Left ventricle myocardium inferior (tissue), 1 donor: ENCODE measurements at regions not wholly inside any gene's neighbourhood (a gene's known extent, or its start where the extent isn't known, plus 50 kb on each side); places are given as distances from the start of the nearest gene placed in this dataset.

Experiments used
- DNase-seq: peaks from one replicate; pipeline ENCODE4 v3.0.0-alpha.2; 2020
- H3K27ac ChIP-seq: fragments of 200-600 bp; replicated peaks from 2 replicates; pipeline ENCODE4 v1.8.0; 2021
- H3K27me3 ChIP-seq: fragments of 200-600 bp; 2 replicates; pipeline ENCODE4 v1.8.0; 2021; ENCODE audit warnings: low read depth
- H3K36me3 ChIP-seq: fragments of 200-600 bp; 2 replicates; pipeline ENCODE4 v1.8.0; 2021
- H3K4me1 ChIP-seq: fragments of 200-600 bp; 2 replicates; pipeline ENCODE4 v1.8.0; 2021
- H3K4me3 ChIP-seq: fragments of 200-600 bp; 2 replicates; pipeline ENCODE4 v1.8.0; 2021; ENCODE audit warnings: mild to moderate bottlenecking, moderate library complexity
- H3K9me3 ChIP-seq: fragments of 200-600 bp; replicated peaks from 2 replicates; pipeline ENCODE4 v1.8.0; 2021
- CTCF ChIP-seq: fragments of 200-600 bp; IDR thresholded peaks from 2 replicates; pipeline ENCODE4 v1.8.0; 2021; ENCODE audit warnings: antibody characterized with exemption, mild to moderate bottlenecking, borderline replicate concordance
- intact Hi-C: fragments of 100-400 bp; cut with micrococcal nuclease; formaldehyde crosslinking; loops from one replicate; pipeline ENCODE4 v1.11.0; 2022
- donor health status: DM: no; HTN: yes; CAD: no; lungs with severe emphysema.

DNA sequence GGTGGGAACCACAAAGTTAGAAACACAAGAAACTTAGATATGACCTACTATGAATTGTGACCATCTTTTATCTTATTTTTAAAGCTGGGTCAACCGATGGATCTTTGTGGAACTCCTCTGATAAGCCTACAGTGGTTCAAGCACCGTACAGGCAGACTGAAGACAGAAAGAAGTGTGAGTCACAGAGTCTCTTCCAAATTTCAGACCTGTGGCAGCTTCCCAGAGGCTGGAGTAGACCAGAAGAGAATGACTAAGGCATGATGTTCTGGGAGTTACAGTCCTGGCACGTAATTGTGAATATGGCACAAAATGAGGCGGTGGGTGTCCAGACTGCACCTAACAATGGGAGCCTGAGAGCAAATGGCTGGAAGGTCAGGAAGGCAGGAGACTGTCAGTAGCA is 70.0 kb downstream of the LMO4 start:
- H3K9me3 ChIP-seq = no peaks in the 10 kb centered on the region
- intact Hi-C loops = no loop called here
- no peaks in the 10 kb centered on the region for H3K36me3 ChIP-seq
- no peak overlapping the region for H3K4me3 ChIP-seq
- H3K4me1 ChIP-seq = peaks cover 11% of the 10 kb centered on the region
- no peak for TF ChIP-seq CTCF
- no peaks in the 10 kb centered on the region for H3K27me3 ChIP-seq
- H3K27ac ChIP-seq = no peak overlapping the region
- DNase-seq = no peak

- no peak for TF ChIP-seq CTCF
- Histone ChIP-seq H3K4me1 (peaks cover 11% of the 10 kb centered on the region), H3K27ac (no peak overlapping the region), H3K4me3 (no peak overlapping the region), H3K36me3 (no peaks in the 10 kb centered on the region), H3K9me3 (no peaks in the 10 kb centered on the region), H3K27me3 (no peaks in the 10 kb centered on the region)
- no peak for DNase-seq
- intact Hi-C loops = no loop called here
These were observed 70.6 kb downstream of the LMO4 start for GRCh38 chr1:87399264-87399663.

GRCh38 chr1:87399701-87400100 is 71.0 kb downstream of the LMO4 start:
- no peak for TF ChIP-seq CTCF
- Histone ChIP-seq H3K4me3 (no peak overlapping the region), H3K27me3 (no peaks in the 10 kb centered on the region), H3K9me3 (no peaks in the 10 kb centered on the region), H3K36me3 (no peaks in the 10 kb centered on the region), H3K4me1 (peaks cover 11% of the 10 kb centered on the region), H3K27ac (no peak overlapping the region)
- intact Hi-C loops = no loop called here
- no peak for DNase-seq

GRCh38 chr1:87400813-87401212 is 72.1 kb downstream of the LMO4 start:
- Histone ChIP-seq H3K27me3 (no peaks in the 10 kb centered on the region), H3K4me3 (no peak overlapping the region), H3K4me1 (peaks cover 11% of the 10 kb centered on the region), H3K27ac (no peak overlapping the region), H3K36me3 (no peaks in the 10 kb centered on the region), H3K9me3 (no peaks in the 10 kb centered on the region)
- intact Hi-C loops = no loop called here
- no peak for DNase-seq
- TF ChIP-seq CTCF = no peak

- peaks cover 14% of the 10 kb centered on the region for H3K4me1 ChIP-seq
- no peaks in the 10 kb centered on the region for H3K9me3 ChIP-seq
- no peak for TF ChIP-seq CTCF
- peak overlapping the region; percentile 40 for H3K27ac ChIP-seq
- no peak for DNase-seq
- H3K36me3 ChIP-seq = no peaks in the 10 kb centered on the region
- no peaks in the 10 kb centered on the region for H3K27me3 ChIP-seq
- no peak overlapping the region for H3K4me3 ChIP-seq
- intact Hi-C loops = no loop called here
These were observed 73.7 kb downstream of the LMO4 start for GRCh38 chr1:87402241-87403002.
